Activated B cell treated with CpG ODN at 0.5 μM for 24 hours (primary cell): ENCODE measurements at regions not wholly inside any gene's neighbourhood (a gene's known extent, or its start where the extent isn't known, plus 50 kb on each side); places are given as distances from the start of the nearest gene placed in this dataset.

Source experiments
- ATAC-seq: fragments of 200-7000 bp; cut with Tn5 transposase; one replicate; pipeline ENCODE4 v1.10.0; 2021; ENCODE audit warnings: low read depth, mild to moderate bottlenecking, moderate library complexity
- CTCF ChIA-PET: fragments of 350-600 bp; sonication (Branson Sonifier 250); formaldehyde crosslinking; loops from one replicate; lab custom pipeline; 2021; ENCODE audit warnings: antibody characterized with exemption; lab: Charles Lee
- POLR2A ChIA-PET: fragments of 350-600 bp; sonication (Branson Sonifier 250); formaldehyde crosslinking; loops from one replicate; lab custom pipeline; 2021; ENCODE audit warnings: antibody characterized with exemption; lab: Charles Lee
- DNase-seq: peaks from one replicate; pipeline ENCODE4 v3.0.0; 2022
- H3K27ac Mint-ChIP-seq: one replicate; pipeline ENCODE4 v1.8.0; 2020; ENCODE audit warnings: mixed read lengths
- H3K27me3 Mint-ChIP-seq: one replicate; pipeline ENCODE4 v1.8.0; 2021; ENCODE audit warnings: mixed read lengths
- H3K36me3 Mint-ChIP-seq: one replicate; pipeline ENCODE4 v1.8.0; 2021; ENCODE audit warnings: low read depth, mixed read lengths
- H3K4me1 Mint-ChIP-seq: one replicate; pipeline ENCODE4 v1.8.0; 2021; ENCODE audit warnings: mixed read lengths
- H3K4me3 Mint-ChIP-seq: one replicate; pipeline ENCODE4 v1.8.0; 2020; ENCODE audit warnings: mild to moderate bottlenecking, mixed read lengths
- H3K9me3 Mint-ChIP-seq: one replicate; pipeline ENCODE4 v1.8.0; 2020; ENCODE audit warnings: mixed read lengths
- CTCF ChIP-seq: fragments of 200-600 bp; IDR thresholded peaks from one replicate; pipeline ENCODE4 v1.8.0; 2022; ENCODE audit warnings: antibody characterized with exemption, mild to moderate bottlenecking
- intact Hi-C: fragments of 100-400 bp; cut with micrococcal nuclease; formaldehyde crosslinking; loops from one replicate; pipeline ENCODE4 v1.15.1; 2024

GRCh38 chr13:23516190-23516589, 54.0 kb upstream of the TNFRSF19 start:
- Mint-ChIP-seq H3K4me1 (no peaks in the 10 kb centered on the region), H3K4me3 (no peak overlapping the region), H3K27me3 (peaks cover 38% of the 10 kb centered on the region), H3K9me3 (no peaks in the 10 kb centered on the region), H3K36me3 (no peaks in the 10 kb centered on the region), H3K27ac (no peak overlapping the region)
- no peak for DNase-seq
- intact Hi-C loops = no loop called here
- TF ChIP-seq CTCF = no peak
- ChIA-PET POLR2A (no interaction called here), CTCF (no interaction called here)
- ATAC-seq = no peak

GRCh38 chr13:23516702-23517101, 53.5 kb upstream of the TNFRSF19 start:
- DNase-seq (no peak), ATAC-seq (no peak)
- CTCF ChIA-PET = no interaction called here
- intact Hi-C loops = no loop called here
- Mint-ChIP-seq H3K9me3 (no peaks in the 10 kb centered on the region), H3K27ac (no peak overlapping the region), H3K4me3 (no peak overlapping the region), H3K36me3 (no peaks in the 10 kb centered on the region), H3K4me1 (no peaks in the 10 kb centered on the region), H3K27me3 (peaks cover 38% of the 10 kb centered on the region)
- TF ChIP-seq CTCF = no peak
- POLR2A ChIA-PET = no interaction called here

DNA sequence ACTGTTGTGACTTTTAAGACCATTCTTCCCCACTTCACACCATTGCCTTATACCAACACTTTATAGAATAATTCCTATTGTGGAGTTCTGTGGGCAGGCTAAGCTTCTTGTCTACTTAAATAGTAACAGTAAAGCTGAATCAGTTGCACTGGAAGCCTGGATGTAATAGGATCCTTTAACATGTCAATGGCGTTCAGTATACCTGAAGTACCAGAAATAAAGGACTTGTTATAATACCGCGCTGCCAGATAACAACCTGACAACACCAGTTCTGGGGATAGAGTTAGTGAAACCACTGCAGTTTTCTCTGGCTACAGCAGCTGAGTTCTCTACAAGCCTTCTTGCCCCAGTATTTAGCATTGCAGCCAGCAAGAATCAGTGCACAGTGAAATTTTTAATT, 52.0 kb upstream of the TNFRSF19 start:
- Mint-ChIP-seq H3K36me3 (no peaks in the 10 kb centered on the region), H3K4me3 (no peak overlapping the region), H3K27ac (no peak overlapping the region), H3K27me3 (peaks cover 33% of the 10 kb centered on the region), H3K9me3 (no peaks in the 10 kb centered on the region), H3K4me1 (no peaks in the 10 kb centered on the region)
- intact Hi-C loops = no loop called here
- TF ChIP-seq CTCF = no peak
- CTCF ChIA-PET = no interaction called here
- ATAC-seq (no peak), DNase-seq (no peak)
- POLR2A ChIA-PET = no interaction called here
